ENCODE measurements at regions not wholly inside any gene's neighbourhood (a gene's known extent, or its start where the extent isn't known, plus 50 kb on each side); places are given as distances from the start of the nearest gene placed in this dataset.

DNA sequence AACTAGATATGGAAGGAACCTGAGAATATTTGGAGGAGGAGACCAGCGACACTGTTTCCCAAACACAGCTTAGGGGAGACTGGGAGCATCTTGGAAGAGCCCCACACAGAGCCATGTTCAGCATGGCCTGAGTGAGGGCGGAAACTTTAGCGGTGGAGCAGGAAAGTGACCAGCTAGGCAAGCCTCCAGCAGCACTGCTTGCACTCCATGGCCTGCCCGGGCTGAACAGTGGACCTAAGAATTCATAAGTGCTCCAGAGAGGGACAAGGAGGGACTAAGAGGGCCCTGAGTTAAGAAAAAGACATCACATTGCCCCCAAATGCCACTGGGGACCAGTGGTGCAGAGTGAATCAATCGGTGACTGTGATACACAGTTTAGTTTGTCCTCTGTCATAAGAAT lies 566.4 kb downstream of the TNS1 start:
- DNase-seq, result no peak

DNA sequence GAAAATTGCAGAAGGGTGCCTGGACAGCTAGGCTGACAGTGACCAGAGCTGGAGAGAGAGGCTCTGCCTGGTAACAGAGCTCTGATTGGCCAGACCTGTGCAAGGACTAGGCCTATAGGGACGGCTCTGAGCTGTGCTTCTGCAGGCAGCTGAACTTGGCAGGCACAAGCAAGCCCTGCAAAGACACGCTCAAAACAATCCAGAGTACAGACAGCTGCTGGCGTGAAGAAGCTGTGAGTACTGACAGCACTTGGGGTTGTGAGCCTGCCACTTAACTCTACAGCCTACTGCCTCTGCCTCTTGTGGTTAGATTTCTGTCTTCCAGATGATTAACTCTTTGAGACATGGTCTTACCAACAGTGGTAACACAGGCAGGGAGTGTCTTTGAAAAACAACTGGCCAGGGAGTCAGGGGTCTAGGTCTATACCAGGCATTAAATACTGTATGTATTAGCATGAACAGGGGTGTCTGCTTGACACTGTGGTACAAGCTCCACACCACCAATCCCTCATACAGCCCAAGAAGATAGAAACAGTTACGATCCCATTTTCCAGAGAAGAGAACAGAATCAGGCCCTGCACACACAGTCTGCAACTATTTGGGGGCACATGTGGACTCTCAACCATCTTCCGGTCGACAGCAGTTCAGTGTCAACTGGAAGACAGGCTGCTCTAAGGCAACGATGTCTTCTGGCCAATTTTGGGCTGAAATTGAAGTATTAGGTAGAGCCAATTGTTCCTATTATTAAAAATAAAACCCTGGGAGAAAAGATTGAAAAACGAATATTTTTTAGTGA lies 568.4 kb downstream of the TNS1 start:
- DNase-seq, result no peak

DNA sequence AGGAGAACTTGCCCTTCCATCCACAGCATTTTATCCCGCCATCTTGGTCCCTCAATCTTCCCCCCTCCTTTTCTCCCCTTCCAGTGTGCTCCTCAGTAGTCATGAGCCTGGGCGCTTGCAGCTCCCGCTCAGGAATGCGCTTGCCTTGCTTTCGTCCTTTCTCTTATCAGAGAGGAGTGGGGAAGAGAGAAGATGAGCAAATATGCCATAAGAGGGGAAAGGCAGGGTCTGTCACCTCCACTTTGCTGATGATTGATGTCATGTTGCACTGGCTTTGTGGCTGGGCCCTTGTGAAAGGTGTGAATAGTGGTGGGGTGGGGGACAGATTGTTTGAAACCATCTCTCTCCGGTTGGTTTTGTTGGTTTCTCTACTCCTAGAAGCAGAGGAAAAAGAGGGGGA lies 569.3 kb downstream of the TNS1 start:
- no peak for DNase-seq

DNA sequence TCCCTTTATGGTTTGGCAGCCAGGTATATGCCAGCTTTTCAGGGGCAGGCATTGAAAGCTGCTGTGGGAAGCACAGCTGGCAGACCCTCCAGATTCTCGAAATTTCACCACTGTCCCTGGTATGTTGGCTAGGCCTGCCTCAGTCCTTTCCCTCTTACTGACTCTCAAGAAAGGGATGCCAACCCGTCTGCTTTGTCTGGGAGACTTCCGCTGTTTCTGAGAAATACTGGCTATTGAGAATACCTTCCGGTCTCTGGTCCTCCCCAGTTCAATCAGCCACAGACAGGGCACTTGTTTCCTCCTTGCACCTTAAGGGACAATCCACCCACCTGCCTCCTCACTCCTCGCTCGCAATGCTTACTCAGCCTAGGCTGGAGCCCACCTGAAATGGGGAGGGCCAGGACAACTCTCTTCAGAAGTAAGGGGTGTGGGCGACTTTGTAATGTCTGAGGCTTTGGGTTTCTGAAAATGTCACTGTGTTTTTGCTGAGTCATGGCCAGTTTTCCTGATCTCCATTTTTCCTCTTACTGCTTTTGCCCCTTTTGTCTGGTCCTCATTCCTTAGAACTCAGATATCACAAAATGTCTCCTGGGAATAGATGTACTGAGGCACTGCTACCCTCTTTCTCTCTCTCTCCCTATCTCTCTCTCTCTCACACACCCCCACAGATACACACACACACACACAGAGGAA lies 571.1 kb downstream of the TNS1 start:
- no peak for DNase-seq

DNA sequence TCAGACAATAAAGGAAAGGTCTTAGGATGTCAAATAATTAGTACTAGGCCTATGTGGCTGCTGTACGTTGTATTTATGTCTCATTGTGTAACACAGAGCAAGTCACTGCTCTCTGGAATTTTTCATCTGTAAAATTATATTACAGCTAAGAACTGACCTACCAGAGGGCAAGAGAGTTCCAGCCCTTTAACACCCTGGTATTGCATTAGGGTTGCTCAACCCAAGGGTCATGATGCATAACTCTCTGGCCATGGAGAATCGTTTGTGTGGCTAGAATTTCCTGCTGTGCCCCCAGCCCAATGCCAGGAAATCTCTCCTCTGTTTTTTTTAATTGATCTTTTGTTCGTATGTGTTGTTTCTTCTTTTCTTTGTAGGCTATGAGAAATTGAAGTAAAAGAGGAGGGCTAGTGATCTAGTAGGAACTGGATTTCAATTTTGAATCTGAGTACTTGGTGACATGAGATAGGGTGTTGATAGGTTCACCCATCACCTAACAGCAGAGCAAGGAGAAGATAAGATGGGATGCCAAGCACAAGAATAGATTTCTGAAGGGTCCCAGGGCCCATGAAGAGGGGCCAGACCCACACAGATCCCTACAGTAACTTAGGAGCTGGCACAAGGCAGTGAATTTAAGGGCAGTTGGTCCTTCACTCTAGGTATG lies 571.2 kb upstream of the TNP1 start:
- no peak for DNase-seq

DNA sequence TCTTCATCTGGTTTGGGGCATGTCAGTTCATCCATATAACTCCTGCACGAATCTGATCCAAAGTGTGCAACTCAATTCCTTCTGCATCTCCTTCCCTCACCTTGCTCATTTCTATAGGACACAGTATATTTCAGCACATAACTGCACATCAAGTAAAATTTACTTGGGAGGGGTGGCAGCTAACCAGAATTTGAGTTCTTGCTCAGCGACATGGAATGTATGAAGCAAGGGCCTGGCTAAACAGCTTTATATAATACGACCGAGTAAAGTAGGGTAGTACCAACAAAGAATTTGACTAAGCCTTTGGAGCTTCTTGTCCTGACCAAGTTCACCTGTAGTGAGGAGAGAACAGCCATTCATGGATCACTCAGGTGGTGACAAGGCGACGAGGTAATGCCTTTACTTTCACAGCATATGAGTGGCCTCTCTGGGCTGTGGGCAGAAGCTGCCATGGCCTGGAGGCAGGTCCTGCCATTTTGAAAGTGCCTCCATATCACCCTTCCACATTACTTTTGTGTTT lies 570.2 kb upstream of the TNP1 start:
- DNase-seq, result no peak

DNA sequence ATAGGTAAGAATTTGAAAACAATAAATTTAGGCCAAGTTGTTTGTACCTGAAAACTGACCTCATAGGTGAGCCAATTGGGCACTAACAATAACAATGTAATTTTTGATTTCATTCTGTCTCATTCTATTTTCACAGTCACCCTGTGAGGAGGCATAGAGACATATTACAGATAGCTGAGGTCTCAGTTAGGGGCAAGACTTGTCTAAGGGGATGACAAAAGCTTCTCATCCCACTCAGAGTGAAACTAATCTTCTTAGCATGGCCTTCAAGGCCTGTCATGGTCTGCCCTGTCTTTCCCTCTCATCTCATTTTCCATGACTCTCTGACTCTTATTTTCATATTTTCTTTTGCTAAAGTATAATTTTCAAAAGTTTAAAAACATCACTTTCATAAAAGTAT lies 562.0 kb upstream of the TNP1 start:
- no peak for DNase-seq

DNA sequence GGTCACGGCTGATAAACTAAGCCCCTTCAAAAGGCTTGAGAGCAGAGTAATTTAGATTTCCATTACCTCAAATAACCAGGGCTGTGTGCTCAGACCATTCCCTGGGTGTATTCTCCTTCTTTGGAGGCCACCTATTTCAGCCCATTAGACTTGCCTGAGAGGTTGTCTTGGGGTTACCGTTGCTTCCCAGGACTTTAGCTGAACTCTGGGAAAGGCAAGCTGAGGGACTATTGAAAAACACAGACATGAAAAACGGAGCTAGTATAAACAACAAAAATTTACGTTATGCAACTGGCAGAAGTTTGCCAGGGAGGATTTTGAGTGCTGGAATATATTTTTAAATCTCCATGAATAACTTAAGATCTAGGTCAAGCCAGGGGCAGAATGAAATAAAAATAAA lies 561.0 kb upstream of the TNP1 start:
- no peak for DNase-seq

DNA sequence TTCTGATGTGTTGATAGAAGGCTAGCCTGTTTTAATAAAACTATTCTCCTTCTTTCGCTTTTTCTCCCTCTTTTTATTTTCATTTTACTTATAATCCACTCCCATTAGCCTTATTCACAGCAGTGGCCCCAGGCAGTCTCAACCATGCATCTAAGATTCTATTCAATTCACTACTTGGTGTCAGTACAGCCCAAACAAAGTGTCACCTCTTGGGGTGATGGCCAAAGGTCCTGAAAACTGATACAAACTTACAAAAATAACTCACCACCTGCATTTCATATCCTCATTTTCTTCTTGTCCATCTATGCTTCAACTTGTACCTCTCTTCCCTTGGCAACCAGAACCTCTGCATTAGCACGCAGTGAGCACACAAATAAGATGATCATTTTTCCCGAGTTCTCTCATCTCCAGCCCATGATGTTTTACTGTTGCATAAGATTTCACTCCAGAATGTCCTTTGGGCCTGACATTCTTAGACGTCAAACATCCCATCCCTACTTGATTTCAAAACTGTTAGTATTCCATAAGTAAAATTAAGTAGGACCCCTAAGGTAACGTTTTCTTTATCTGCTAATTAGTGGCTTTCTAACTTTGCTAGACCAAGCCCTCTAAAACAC lies 559.3 kb upstream of the TNP1 start:
- no peak for DNase-seq

DNA sequence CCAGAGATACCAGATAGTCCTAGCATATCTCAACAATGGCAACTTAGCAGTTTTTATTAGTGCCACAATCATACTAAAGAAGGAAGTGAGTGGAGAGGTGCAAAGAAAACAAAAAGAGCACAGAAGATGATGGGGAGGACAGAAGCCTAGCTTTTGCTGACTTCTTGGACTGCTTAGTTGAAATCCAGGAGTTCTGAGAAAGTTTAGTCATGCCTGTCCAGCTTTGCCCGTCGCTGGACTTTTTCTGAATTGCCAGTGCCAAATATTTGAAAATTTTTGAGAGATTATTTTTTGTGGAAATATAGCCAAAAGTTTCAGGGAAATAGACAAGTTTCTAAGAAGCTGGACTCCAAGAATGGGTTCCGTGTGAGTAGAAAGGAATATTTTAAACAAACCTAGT lies 558.7 kb upstream of the TNP1 start:
- no peak for DNase-seq

DNA sequence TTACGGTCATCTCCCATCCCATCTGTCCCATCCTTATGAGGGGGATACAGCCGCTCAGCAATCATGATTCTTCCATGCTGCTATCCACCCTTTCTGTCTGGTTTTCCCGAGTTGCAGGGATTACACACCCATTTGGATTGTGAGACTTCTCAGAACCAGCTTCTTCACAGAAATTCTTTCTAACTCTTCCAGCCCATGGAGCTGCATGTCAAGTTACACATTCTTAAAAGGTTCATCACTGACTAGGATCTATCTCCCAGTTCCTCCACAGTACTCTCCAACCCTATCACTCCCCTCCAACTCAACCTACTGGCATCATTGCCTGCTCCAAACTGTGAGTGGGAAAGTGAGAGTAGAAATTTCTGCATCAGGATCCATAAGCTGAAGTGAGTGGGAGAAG lies 558.2 kb upstream of the TNP1 start:
- DNase-seq, result no peak

DNA sequence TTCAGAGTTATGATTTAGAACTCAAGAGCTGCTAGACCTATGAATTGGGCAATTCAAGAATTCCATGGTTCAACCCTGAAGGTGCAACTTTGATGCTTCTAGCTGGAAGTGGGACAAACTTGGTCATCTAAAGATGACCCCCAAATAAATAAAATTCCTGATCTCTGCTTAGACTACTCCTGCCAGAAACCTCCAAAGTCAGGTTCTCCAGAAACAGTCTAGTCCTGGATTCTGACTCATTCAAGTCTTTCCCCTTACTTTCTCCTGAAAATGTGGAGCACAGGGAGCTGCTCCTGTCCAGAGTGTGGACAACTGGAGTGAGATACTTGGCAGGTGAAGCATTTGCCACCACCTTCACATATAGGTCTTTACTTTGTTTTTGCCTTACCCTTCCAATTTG lies 557.7 kb upstream of the TNP1 start:
- DNase-seq, result no peak

DNA sequence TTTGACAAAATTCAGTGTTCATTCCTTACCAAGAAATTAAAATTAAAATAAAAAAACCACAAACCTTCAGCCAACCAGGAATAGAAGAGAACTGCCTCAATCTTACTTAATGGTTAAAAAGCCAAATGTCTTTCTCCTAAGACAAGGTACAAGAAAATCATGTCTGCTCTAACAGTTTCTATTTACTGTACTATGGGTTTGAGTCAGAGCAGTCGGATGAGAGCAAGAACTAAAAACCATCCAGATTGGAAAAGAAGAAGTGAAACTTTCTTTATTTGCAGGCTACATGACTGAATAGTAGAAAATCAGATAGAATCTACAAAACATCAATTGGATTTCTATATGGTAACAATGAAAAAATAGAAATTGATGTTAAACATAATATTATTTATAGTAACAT lies 555.5 kb upstream of the TNP1 start:
- no peak for DNase-seq

DNA sequence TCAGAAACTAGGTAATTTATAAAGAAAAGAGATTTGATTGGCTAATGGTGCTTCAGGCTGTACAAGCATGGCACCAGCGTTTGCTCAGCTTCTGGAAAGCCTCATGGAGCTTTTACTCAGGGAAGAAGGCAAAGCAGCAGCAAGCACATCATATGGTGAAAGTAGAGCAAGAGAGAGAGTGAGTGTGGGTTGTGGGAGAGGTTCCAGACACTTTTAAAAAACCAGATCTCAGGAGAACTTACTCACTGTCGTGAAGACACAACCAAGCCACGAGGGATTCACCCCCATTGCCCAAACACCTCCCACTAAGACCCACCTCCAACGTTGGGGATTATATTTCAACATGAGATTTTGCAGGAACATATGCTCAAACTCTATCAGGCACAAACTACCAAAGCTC lies 554.6 kb upstream of the TNP1 start:
- no peak for DNase-seq

DNA sequence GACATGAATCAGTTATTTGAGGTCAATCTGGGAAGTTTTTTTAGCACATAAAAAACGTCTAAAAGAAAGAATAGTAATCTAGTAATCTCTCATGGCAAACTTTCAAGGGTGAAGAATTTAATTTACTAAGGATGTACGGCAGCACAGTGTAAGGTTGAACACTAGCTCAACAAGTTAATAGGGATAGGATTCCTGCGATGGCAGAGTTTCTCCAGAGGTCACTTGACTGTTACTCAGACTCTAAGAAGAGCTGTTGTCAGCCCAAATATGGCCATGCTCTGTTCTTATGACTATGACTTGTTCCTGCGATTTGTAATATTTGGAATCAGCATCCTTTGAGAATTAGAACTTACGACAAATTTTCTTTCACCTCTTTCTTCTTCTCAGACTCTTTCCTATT lies 553.3 kb upstream of the TNP1 start:
- no peak for DNase-seq

DNA sequence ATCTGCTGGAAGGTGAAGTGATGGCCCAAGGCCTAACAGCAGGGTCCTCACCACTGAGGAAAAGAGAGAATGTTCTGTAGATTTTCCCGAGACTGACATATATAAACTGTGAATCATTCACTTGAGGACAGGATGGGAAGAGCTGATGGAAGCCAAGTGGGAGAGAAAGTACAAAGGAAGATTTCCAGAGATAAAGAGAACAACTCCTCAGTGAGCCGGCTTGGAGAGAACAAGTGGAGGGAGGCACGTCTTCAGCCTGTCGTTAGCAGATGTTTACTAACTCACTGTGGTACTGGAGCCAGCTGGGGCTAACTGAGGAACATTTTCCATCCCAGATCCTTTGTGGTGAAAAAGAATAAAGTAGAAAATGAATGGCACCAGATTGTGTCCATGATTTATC lies 552.9 kb upstream of the TNP1 start:
- no peak for DNase-seq

DNA sequence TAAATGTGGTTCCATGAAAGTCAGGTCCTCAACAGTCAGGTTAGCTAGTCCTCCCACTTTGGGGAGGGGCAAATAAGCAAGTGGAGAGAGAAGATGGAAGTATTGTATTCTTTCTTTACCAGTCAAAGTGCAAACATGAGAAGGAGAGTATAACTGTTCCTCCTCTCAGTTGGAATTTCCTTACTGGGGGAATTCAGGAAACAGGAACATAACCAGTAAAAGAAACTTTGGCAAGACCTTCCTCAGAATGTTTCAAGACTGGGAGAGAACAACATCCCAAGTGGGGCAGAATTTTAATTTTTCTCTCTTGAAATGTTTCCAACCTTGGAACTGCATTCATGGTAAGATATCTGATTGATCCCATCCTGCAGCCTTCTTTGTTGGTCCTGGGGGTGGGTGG lies 552.4 kb upstream of the TNP1 start:
- no peak for DNase-seq

DNA sequence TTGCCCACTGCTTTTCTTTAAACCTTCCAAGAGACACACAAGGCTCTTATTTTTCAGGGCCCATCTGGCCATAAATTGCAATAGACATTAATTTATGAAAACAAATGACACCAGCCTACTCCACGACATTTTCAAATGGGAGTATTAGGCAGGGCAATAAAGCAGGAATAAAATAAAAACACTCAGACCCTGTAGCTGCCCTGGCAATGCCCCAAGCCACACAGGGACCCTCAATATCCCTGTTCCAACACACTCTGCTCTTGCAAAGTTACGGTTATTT lies 550.8 kb upstream of the TNP1 start:
- no peak for DNase-seq

DNA sequence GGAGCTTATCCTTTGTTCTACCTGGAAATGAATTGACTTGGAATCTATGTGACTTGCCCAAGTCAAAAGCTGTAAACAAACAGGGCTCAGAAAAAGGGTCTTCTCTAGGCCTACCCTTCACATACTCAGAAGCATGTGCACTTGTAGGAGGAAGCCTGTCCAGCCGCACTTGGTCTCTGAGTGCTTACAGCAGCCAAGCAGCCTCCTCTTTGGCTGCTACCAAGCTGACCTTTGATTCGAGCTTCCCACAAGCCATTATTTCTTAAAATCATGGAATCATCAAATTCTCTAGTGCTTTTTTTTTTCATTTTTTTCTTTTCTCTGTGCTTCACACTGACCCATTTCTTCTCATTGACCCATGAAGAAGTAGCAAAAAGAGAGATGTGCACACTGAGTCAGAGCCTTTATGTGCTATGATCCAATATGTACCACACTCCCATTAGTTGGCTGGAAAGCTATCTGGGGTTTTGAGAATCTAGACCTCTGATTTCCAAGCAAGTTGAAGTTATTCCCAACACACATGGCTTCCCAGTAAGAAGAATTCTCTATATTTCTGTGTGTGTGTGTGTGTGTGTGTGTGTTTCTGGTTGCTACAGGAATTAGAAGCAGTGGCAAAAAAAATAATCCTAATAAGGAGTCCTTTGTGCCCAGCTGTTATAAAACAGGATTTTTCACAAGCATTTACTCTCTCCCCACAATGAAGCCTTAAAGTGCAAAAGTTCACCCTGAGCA lies 550.3 kb upstream of the TNP1 start:
- no peak for DNase-seq

DNA sequence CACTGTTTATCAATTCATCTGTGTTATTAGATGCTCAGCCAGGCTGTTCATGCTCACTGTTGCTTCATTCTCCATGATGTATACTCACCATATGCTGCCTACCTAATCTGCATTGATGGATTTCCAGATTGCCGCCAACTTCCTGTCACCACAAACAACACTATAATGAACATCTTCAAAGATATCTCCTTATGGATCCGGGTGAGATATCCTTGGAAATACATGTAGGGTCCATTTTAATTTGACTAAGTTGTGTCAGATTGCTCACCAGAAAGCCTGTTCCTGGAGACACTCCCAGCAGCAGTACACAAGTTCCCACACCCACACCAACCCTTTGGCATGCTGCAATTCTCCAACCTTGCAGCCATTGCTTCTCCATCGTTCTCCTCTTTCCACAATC lies 547.5 kb upstream of the TNP1 start:
- DNase-seq, result no peak

DNA sequence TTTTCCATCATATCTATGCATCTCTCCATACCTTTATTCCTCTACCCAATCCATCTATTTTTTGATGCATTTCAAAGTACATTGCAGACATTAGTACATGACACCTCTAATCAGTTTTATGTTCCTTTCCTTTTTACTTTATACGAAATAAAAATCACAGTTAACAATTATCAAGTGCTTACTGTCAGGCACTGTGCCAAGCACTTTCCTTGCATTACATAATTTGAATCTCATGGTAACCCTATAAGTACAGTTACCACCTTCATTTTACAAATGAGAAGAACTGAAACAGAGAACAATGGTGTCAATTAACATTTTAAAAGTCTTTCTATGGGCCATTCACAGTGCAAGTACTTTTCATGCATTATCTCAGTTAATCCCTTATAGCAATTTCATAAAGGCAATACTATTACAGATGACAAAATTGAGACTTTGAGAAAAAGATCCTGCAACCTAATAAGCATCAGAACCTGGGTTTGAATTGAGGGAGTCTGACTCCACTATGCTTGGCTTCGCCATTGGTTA lies 544.4 kb upstream of the TNP1 start:
- DNase-seq, result no peak

DNA sequence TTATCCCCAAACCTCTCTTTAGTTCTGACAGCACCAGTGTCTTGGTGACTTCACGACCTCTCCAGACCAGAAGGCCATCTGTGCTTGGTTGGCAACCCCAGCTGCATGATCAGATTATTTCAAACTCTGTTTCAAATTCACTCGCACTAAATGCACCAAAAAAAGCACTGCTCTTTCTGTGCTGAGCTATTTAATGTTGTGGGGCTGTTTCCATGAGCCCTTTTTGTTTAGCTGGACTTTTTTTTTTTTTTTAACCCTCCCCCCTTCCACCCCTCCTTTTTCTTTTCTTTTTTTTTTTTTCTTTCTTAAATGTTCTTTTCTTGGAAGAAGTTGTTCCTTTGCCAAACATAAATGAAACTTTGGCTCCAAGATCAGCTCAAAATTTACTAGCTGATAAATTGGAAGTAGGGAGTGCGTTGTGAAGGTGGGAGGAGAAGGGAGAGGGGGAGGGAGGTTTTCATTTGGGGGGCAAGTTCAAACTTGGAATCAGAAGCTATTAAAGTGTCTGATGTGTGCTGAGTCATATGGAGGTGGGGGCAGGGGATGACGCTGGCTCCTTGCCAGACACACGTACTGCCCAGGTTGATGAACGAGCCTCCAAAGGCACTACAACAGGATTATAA lies 543.0 kb upstream of the TNP1 start:
- DNase-seq, result no peak

Data from effector CD8-positive, alpha-beta T cell (primary cell).